H1 (cell line): ENCODE measurements at regions not wholly inside any gene's neighbourhood (a gene's known extent, or its start where the extent isn't known, plus 50 kb on each side); places are given as distances from the start of the nearest gene placed in this dataset.

Experiments
- CTCF ChIA-PET: fragments of 300-600 bp; sonication (Branson Sonifier 250); formaldehyde crosslinking; loops from one replicate; lab custom pipeline; 2021; ENCODE audit not compliant: partially characterized antibody; lab: Charles Lee
- POLR2A ChIA-PET: fragments of 300-600 bp; sonication (Branson Sonifier 250); formaldehyde crosslinking; loops from one replicate; lab custom pipeline; 2021; ENCODE audit warnings: inconsistent platforms; ENCODE audit not compliant: partially characterized antibody; lab: Charles Lee
- DNase-seq, 2 experiments: peaks; one replicate each; pipeline versions ENCODE4 v3.0.0 to v3.0.0-alpha.2; 2010 to 2022; ENCODE audit warnings: low spot score in 2 of 2, low read depth in 1 of 2, mixed read lengths in 1 of 2
- FAIRE-seq: peaks from 2 replicates; lab custom pipeline; 2011; peaks lifted over from hg19 to GRCh38; lab: Jason Lieb, UNC
- H2AFZ ChIP-seq: 2 replicates; pipeline ENCODE4 v1.8.1; 2012; ENCODE audit warnings: low read length, inconsistent platforms
- H2AK5ac ChIP-seq: 2 replicates; pipeline ENCODE4 v1.6.1; 2013; ENCODE audit warnings: low read depth, low read length
- H2BK120ac ChIP-seq: replicated peaks from 2 replicates; pipeline ENCODE3; 2013; ENCODE audit warnings: low read depth, low read length, inconsistent platforms
- H2BK12ac ChIP-seq: 2 replicates; pipeline ENCODE4 v1.6.1; 2013; ENCODE audit warnings: low read depth, low read length
- H2BK15ac ChIP-seq: 2 replicates; pipeline ENCODE4 v1.6.1; 2013; ENCODE audit warnings: low read length
- H2BK20ac ChIP-seq: 2 replicates; pipeline ENCODE4 v1.6.1; 2013; ENCODE audit warnings: low read length
- H2BK5ac ChIP-seq: 2 replicates; pipeline ENCODE4 v1.6.1; 2013; ENCODE audit warnings: low read depth, low read length
- H3K14ac ChIP-seq: 2 replicates; pipeline ENCODE4 v1.6.1; 2013; ENCODE audit warnings: inconsistent platforms; ENCODE audit not compliant: insufficient read length
- H3K18ac ChIP-seq: 2 replicates; pipeline ENCODE4 v1.6.1; 2013; ENCODE audit warnings: low read length; ENCODE audit errors: extremely low read depth
- H3K23ac ChIP-seq: 2 replicates; pipeline ENCODE4 v1.6.1; 2013; ENCODE audit warnings: inconsistent platforms; ENCODE audit not compliant: insufficient read length
- H3K23me2 ChIP-seq: 2 replicates; pipeline ENCODE4 v1.6.1; 2013; ENCODE audit warnings: low read depth, low read length
- H3K27ac ChIP-seq: 2 replicates; pipeline ENCODE4 v1.6.1; 2011; ENCODE audit warnings: low read depth, low read length, inconsistent platforms
- H3K27me3 ChIP-seq, 4 experiments: replicated peaks in 1 of 4; 1 replicate in 1 of 4; 2 replicates in 3 of 4; pipeline versions ENCODE4 v1.6.1 to v1.8.1; 2011 to 2013; ENCODE audit warnings: low read length in 3 of 4, mild to moderate bottlenecking in 3 of 4, inconsistent platforms in 2 of 4, mixed read lengths in 2 of 4, moderate library complexity in 1 of 4; ENCODE audit not compliant: control insufficient read depth in 3 of 4, insufficient read depth in 3 of 4; ENCODE audit errors: extremely low read depth in 1 of 4
- H3K36me3 ChIP-seq, 4 experiments: 2 replicates each; pipeline versions ENCODE4 v1.6.1 to v1.8.1; 2011 to 2013; ENCODE audit warnings: mild to moderate bottlenecking in 4 of 4, low read length in 3 of 4, moderate library complexity in 2 of 4, control low read depth in 1 of 4, inconsistent platforms in 1 of 4; ENCODE audit not compliant: insufficient read depth in 4 of 4, control insufficient read depth in 2 of 4
- H3K4ac ChIP-seq: replicated peaks from 2 replicates; pipeline ENCODE3; 2013; ENCODE audit warnings: low read length, low read depth, mixed read lengths, inconsistent platforms; ENCODE audit not compliant: insufficient read length
- H3K4me1 ChIP-seq, 4 experiments: replicated peaks in 1 of 4; 1 replicate in 1 of 4; 2 replicates in 3 of 4; pipeline versions ENCODE4 v1.6.1 to v1.8.1; 2011 to 2013; ENCODE audit warnings: low read length in 3 of 4, inconsistent platforms in 2 of 4, mixed read lengths in 1 of 4; ENCODE audit not compliant: insufficient read depth in 4 of 4, control insufficient read depth in 3 of 4
- H3K4me2 ChIP-seq, 2 experiments: 2 replicates each; pipeline versions ENCODE4 v1.6.1 to v1.8.1; 2011 to 2013; ENCODE audit warnings: low read depth in 2 of 2, low read length in 2 of 2, control low read depth in 1 of 2, inconsistent platforms in 1 of 2, mild to moderate bottlenecking in 1 of 2; ENCODE audit not compliant: insufficient read depth in 1 of 2
- H3K4me3 ChIP-seq, 4 experiments: fragments of 200-600, 300-600 bp in 1 of 4; sonication (generic), shearing (Covaris generic), sonication (Bioruptor Twin) in 1 of 4; 2 replicates each; pipeline versions ENCODE4 v1.5.1 to v1.8.1; 2011 to 2016; ENCODE audit warnings: low read length in 4 of 4, low read depth in 3 of 4, control low read depth in 2 of 4, inconsistent platforms in 2 of 4, mild to moderate bottlenecking in 2 of 4, mixed read lengths in 1 of 4, moderate library complexity in 1 of 4; ENCODE audit not compliant: insufficient read depth in 2 of 4; ENCODE audit errors: extremely low read depth in 1 of 4
- H3K56ac ChIP-seq: replicated peaks from 2 replicates; pipeline ENCODE3; 2013; ENCODE audit warnings: low read depth, mild to moderate bottlenecking, mixed read lengths, low read length, inconsistent platforms; ENCODE audit not compliant: insufficient read length
- H3K79me1 ChIP-seq: 2 replicates; pipeline ENCODE4 v1.6.1; 2013; ENCODE audit warnings: low read depth, low read length, control low read depth
- H3K79me2 ChIP-seq, 2 experiments: 2 replicates each; pipeline versions ENCODE4 v1.6.1 to v1.8.1; 2012 to 2013; ENCODE audit warnings: low read length in 2 of 2, mild to moderate bottlenecking in 2 of 2, inconsistent platforms in 1 of 2; ENCODE audit not compliant: insufficient read depth in 2 of 2, control insufficient read depth in 1 of 2
- H3K9ac ChIP-seq, 4 experiments: replicated peaks in 1 of 4; 1 replicate in 1 of 4; 2 replicates in 3 of 4; pipeline versions ENCODE4 v1.6.1 to v1.8.1; 2011 to 2013; ENCODE audit warnings: low read depth in 3 of 4, low read length in 3 of 4, control low read depth in 2 of 4, mild to moderate bottlenecking in 2 of 4, moderate library complexity in 2 of 4, inconsistent platforms in 1 of 4; ENCODE audit errors: extremely low read depth in 1 of 4
- H3K9me3 ChIP-seq, 2 experiments: 2 replicates each; pipeline versions ENCODE4 v1.6.1 to v1.8.1; 2012 to 2013; ENCODE audit warnings: mild to moderate bottlenecking in 2 of 2, moderate library complexity in 2 of 2, control low read depth in 1 of 2, inconsistent platforms in 1 of 2, low read depth in 1 of 2, low read length in 1 of 2, mixed read lengths in 1 of 2; ENCODE audit not compliant: insufficient read depth in 2 of 2
- H4K20me1 ChIP-seq, 2 experiments: replicated peaks in 1 of 2; 2 replicates each; pipeline versions ENCODE3 to v1.8.1; 2011 to 2013; ENCODE audit warnings: inconsistent platforms in 2 of 2, low read length in 2 of 2, mild to moderate bottlenecking in 1 of 2; ENCODE audit not compliant: insufficient read depth in 2 of 2, control insufficient read depth in 1 of 2
- H4K5ac ChIP-seq: 2 replicates; pipeline ENCODE4 v1.6.1; 2013; ENCODE audit warnings: low read length, low read depth, mixed read lengths, inconsistent platforms; ENCODE audit not compliant: insufficient read length
- H4K8ac ChIP-seq: 2 replicates; pipeline ENCODE4 v1.8.0; 2013; ENCODE audit warnings: mild to moderate bottlenecking, moderate library complexity, low read length, inconsistent platforms; ENCODE audit not compliant: insufficient read depth; ENCODE audit errors: extremely low read depth
- H4K91ac ChIP-seq: replicated peaks from 2 replicates; pipeline ENCODE3; 2013; ENCODE audit warnings: low read length, mixed read lengths, inconsistent platforms; ENCODE audit not compliant: insufficient read length
- ASH2L ChIP-seq: fragments of 200-600, 300-600 bp; sonication (generic); IDR thresholded peaks from one replicate; pipeline ENCODE4 v1.7.1; 2017; ENCODE audit warnings: low read length
- CBX5 ChIP-seq: fragments of 300-800, 300-1000 bp; sonication (generic); IDR thresholded peaks from 2 replicates; pipeline ENCODE4 v1.7.1; 2016; ENCODE audit warnings: antibody characterized with exemption, low read length, low read depth
- CBX8 ChIP-seq: fragments of 300-800, 300-1000 bp; sonication (generic); IDR thresholded peaks from 2 replicates; pipeline ENCODE4 v1.7.1; 2016; ENCODE audit warnings: low read depth, low read length, borderline replicate concordance
- CHD1 ChIP-seq: IDR thresholded peaks from 2 replicates; pipeline ENCODE4 v1.6.1; 2012; ENCODE audit warnings: low read depth, low read length, improper control_type of control experiment
- EZH2 ChIP-seq: fragments of 200-600 bp; sonication (generic); IDR thresholded peaks from 2 replicates; pipeline ENCODE4 v1.7.1; 2012; ENCODE audit warnings: low read depth, mild to moderate bottlenecking, moderate library complexity, low read length, inconsistent platforms; ENCODE audit not compliant: severe bottlenecking
- JUND ChIP-seq: IDR thresholded peaks from 2 replicates; pipeline ENCODE4 v1.6.1; 2011; ENCODE audit warnings: mild to moderate bottlenecking, improper control_type of control experiment, low read length
- KDM5A ChIP-seq: fragments of 200-600 bp; IDR thresholded peaks from 2 replicates; pipeline ENCODE4 v1.7.1; 2012; ENCODE audit warnings: mild to moderate bottlenecking, low read length, inconsistent platforms, mixed read lengths
- RBBP5 ChIP-seq: IDR thresholded peaks from 2 replicates; pipeline ENCODE4 v1.7.1; 2012; ENCODE audit warnings: low read depth, mild to moderate bottlenecking, inconsistent platforms, low read length, moderate library complexity, borderline replicate concordance
- RNF2 ChIP-seq: fragments of 200-900, 300-1000 bp; sonication (generic); IDR thresholded peaks from 2 replicates; pipeline ENCODE4 v1.7.1; 2016; ENCODE audit warnings: borderline replicate concordance, low read depth, mild to moderate bottlenecking, antibody characterized with exemption, low read length; ENCODE audit not compliant: poor library complexity, severe bottlenecking; ENCODE audit errors: missing control alignments
- SP2 ChIP-seq: IDR thresholded peaks from 2 replicates; pipeline ENCODE4 v1.6.1; 2012; ENCODE audit warnings: mild to moderate bottlenecking, low read length, inconsistent platforms
- ZNF274 ChIP-seq: IDR thresholded peaks from 2 replicates; pipeline ENCODE4 v1.7.0; 2012; ENCODE audit warnings: low read length, borderline replicate concordance; ENCODE audit errors: extremely low read depth
- WGBS, 2 experiments: shearing (Covaris generic) in 1 of 2; methylation state at CpG; one replicate each; pipeline versions ENCODE4 v1.1.6 to v1.1.7; 2013 to 2015; ENCODE audit warnings: low lambda C conversion rate in 2 of 2, mixed read lengths in 2 of 2, inconsistent platforms in 1 of 2, low coverage in 1 of 2, missing lambda C conversion rate in 1 of 2; ENCODE audit not compliant: insufficient replicate concordance in 2 of 2, insufficient coverage in 1 of 2, insufficient read length in 1 of 2; ENCODE audit errors: extremely low coverage in 1 of 2, missing lambda C conversion rate in 1 of 2; 5-methylcytosine and 5-hydroxymethylcytosine counted together

- H3K4me2 ChIP-seq: no peak overlapping the region
- FAIRE-seq: no peak
- no peak overlapping the region for H2BK15ac ChIP-seq
- H3K23ac ChIP-seq: no peak overlapping the region
- H3K4ac ChIP-seq: no peak overlapping the region
- H3K4me1 ChIP-seq: peaks cover 0 to 4% (median 0%) of the 10 kb centered on the region in 4 experiments; a peak in 2 of 7 replicates
- H2BK120ac ChIP-seq: no peak overlapping the region
- no peak overlapping the region for H4K5ac ChIP-seq
- H3K9ac ChIP-seq: no peak overlapping the region
- no peaks in the 10 kb centered on the region for H3K27me3 ChIP-seq
- no peak overlapping the region for H4K91ac ChIP-seq
- H2AK5ac ChIP-seq: no peak overlapping the region
- no peaks in the 10 kb centered on the region for H3K79me1 ChIP-seq
- ChIA-PET POLR2A (interaction anchor here (0.9 kb wide), 1 partner anchor 12 kb away, joined by 3 read pairs; no protein-coding TSS in a partner anchor), CTCF (interaction anchor here (0.8 to 1.7 kb wide), 3 partner anchors 15 to 401 kb away, joined by 3 to 4 read pairs (median 3); no protein-coding TSS in a partner anchor)
- no peaks in the 10 kb centered on the region for H3K9me3 ChIP-seq
- H3K79me2 ChIP-seq: no peaks in the 10 kb centered on the region
- no peak overlapping the region for H4K8ac ChIP-seq
- H3K23me2 ChIP-seq: no peaks in the 10 kb centered on the region
- DNase-seq: no peak
- H3K18ac ChIP-seq: no peak overlapping the region
- H3K14ac ChIP-seq: no peak overlapping the region
- WGBS, 2 experiments: 86% methylated on average over 8 of the region's 9 CpGs; no CpG with 5 or more reads in 1 of the 2 experiments
- H3K27ac ChIP-seq: no peak overlapping the region
- TF ChIP-seq ZNF274: no peak
- no peak for TF ChIP-seq SP2
- TF ChIP-seq CHD1: no peak
- TF ChIP-seq JUND: no peak
- TF ChIP-seq CBX8: no peak
- no peak for TF ChIP-seq RBBP5
- TF ChIP-seq CBX5: no peak
- no peak for TF ChIP-seq KDM5A
- TF ChIP-seq ASH2L: no peak
- TF ChIP-seq RNF2: no peak
- TF ChIP-seq EZH2: no peak
- no peak overlapping the region for H2BK5ac ChIP-seq
- no peak overlapping the region for H2BK12ac ChIP-seq
- H2BK20ac ChIP-seq: no peak overlapping the region
- H3K36me3 ChIP-seq: no peaks in the 10 kb centered on the region
- no peak overlapping the region for H3K4me3 ChIP-seq
- no peaks in the 10 kb centered on the region for H4K20me1 ChIP-seq
- H2AFZ ChIP-seq: no peak overlapping the region
- no peak overlapping the region for H3K56ac ChIP-seq
Observed at GRCh38 chr7:25877802-25878789, 273.9 kb upstream of the NFE2L3 start.
